PC-3 (cell line): ENCODE measurements at regions not wholly inside any gene's neighbourhood (a gene's known extent, or its start where the extent isn't known, plus 50 kb on each side); places are given as distances from the start of the nearest gene placed in this dataset.

ENCODE experiments used
- EZH2 ChIP-seq: fragments of 300-600 bp; sonication (generic); IDR thresholded peaks from one replicate; pipeline ENCODE4 v1.6.1; 2017; ENCODE audit warnings: antibody characterized with exemption, mild to moderate bottlenecking, low read length; ENCODE audit not compliant: unreplicated experiment
- TF ChIP-seq, protein P1 (sequence below): fragments of 300-600 bp; sonication (generic); conservative IDR thresholded peaks from 2 replicates; pipeline ENCODE4 v1.5.1; 2017; ENCODE audit warnings: antibody characterized with exemption, low read depth, mild to moderate bottlenecking, low read length

DNA sequence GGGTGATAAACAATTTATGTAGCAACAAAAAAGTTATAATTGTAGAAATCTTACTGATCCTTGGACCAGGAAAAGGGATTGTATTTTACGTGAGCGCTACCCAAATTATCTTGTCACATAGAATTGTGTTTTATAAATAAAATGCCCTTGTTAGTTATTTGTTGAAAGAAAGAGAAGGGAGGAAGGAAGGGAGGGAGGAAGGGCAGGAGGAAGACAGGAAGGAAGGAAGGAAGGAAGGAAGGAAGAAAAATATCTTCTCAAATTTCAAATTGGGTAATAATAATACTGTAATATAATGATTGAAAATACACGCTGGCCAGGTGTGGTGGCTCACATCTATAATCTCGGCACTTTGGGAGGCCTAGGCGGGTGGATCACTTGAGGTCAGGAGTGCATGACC lies 206.2 kb upstream of the TLL1 start:
- TF ChIP-seq, protein P1, sequence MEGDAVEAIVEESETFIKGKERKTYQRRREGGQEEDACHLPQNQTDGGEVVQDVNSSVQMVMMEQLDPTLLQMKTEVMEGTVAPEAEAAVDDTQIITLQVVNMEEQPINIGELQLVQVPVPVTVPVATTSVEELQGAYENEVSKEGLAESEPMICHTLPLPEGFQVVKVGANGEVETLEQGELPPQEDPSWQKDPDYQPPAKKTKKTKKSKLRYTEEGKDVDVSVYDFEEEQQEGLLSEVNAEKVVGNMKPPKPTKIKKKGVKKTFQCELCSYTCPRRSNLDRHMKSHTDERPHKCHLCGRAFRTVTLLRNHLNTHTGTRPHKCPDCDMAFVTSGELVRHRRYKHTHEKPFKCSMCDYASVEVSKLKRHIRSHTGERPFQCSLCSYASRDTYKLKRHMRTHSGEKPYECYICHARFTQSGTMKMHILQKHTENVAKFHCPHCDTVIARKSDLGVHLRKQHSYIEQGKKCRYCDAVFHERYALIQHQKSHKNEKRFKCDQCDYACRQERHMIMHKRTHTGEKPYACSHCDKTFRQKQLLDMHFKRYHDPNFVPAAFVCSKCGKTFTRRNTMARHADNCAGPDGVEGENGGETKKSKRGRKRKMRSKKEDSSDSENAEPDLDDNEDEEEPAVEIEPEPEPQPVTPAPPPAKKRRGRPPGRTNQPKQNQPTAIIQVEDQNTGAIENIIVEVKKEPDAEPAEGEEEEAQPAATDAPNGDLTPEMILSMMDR = no peak
- no peak for TF ChIP-seq EZH2
